ENCODE measurements at regions not wholly inside any gene's neighbourhood (a gene's known extent, or its start where the extent isn't known, plus 50 kb on each side); places are given as distances from the start of the nearest gene placed in this dataset.
A peak's percentile ranks its signal among the peaks of the same experiment; 100 is the strongest.

GRCh38 chr3:153252963-153253362 lies 90.9 kb downstream of the RAP2B start:
- H2AFZ ChIP-seq (ENCODE audit: low read depth), result no peak overlapping the region
- TF ChIP-seq, protein P1, sequence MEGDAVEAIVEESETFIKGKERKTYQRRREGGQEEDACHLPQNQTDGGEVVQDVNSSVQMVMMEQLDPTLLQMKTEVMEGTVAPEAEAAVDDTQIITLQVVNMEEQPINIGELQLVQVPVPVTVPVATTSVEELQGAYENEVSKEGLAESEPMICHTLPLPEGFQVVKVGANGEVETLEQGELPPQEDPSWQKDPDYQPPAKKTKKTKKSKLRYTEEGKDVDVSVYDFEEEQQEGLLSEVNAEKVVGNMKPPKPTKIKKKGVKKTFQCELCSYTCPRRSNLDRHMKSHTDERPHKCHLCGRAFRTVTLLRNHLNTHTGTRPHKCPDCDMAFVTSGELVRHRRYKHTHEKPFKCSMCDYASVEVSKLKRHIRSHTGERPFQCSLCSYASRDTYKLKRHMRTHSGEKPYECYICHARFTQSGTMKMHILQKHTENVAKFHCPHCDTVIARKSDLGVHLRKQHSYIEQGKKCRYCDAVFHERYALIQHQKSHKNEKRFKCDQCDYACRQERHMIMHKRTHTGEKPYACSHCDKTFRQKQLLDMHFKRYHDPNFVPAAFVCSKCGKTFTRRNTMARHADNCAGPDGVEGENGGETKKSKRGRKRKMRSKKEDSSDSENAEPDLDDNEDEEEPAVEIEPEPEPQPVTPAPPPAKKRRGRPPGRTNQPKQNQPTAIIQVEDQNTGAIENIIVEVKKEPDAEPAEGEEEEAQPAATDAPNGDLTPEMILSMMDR (conservative IDR thresholded peaks at IDR 0.05; ENCODE audit: low read depth, low read length), result no peak
- no peaks in the 10 kb centered on the region for H4K20me1 ChIP-seq (ENCODE audit: insufficient read depth)
- H3K4me2 ChIP-seq, result no peak overlapping the region
- H3K79me2 ChIP-seq (ENCODE audit: insufficient read depth, low read depth), result no peaks in the 10 kb centered on the region
- no peaks in the 10 kb centered on the region for H3K36me3 ChIP-seq (ENCODE audit: insufficient read depth)
- no peak overlapping the region for H3K27ac ChIP-seq
- H3K4me3 ChIP-seq (IDR thresholded peaks at IDR 0.05; ENCODE audit: insufficient read depth, low read depth, low read length), result no peak overlapping the region
- no peaks in the 10 kb centered on the region for H3K4me1 ChIP-seq (ENCODE audit: low read depth, poor library complexity, severe bottlenecking)
- H3K9ac ChIP-seq, result no peak overlapping the region
- H3K27me3 ChIP-seq (ENCODE audit: insufficient read depth, low read depth), result no peaks in the 10 kb centered on the region

DNA sequence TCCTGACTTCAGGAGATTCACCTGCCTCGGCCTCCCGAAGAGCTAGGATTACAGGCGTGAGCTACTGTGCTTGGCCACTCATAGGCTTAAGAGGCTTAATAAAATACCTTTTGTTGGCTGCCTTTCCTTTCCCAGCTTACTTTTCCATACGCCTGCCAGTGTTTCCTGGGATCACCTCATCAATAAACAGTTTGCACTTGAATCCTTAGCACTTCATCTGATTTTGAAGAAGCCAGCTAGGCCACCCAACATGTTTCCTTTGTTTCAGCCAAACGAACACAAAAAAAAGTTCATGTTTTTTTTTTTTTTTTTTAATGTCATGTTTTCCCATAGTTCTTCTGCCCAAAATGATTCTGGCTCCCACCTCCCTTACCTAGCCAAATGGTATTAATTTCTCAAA lies 92.3 kb downstream of the RAP2B start:
- no peak overlapping the region for H2AFZ ChIP-seq (ENCODE audit: low read depth)
- H3K27ac ChIP-seq, result no peak overlapping the region
- TF ChIP-seq, protein P1 (conservative IDR thresholded peaks at IDR 0.05; ENCODE audit: low read depth, low read length), result no peak
- no peaks in the 10 kb centered on the region for H4K20me1 ChIP-seq (ENCODE audit: insufficient read depth)
- no peaks in the 10 kb centered on the region for H3K79me2 ChIP-seq (ENCODE audit: insufficient read depth, low read depth)
- no peak overlapping the region for H3K4me3 ChIP-seq (IDR thresholded peaks at IDR 0.05; ENCODE audit: insufficient read depth, low read depth, low read length)
- H3K9ac ChIP-seq, result no peak overlapping the region
- H3K4me2 ChIP-seq, result no peak overlapping the region
- no peaks in the 10 kb centered on the region for H3K27me3 ChIP-seq (ENCODE audit: insufficient read depth, low read depth)
- no peaks in the 10 kb centered on the region for H3K36me3 ChIP-seq (ENCODE audit: insufficient read depth)
- no peaks in the 10 kb centered on the region for H3K4me1 ChIP-seq (ENCODE audit: low read depth, poor library complexity, severe bottlenecking)

DNA sequence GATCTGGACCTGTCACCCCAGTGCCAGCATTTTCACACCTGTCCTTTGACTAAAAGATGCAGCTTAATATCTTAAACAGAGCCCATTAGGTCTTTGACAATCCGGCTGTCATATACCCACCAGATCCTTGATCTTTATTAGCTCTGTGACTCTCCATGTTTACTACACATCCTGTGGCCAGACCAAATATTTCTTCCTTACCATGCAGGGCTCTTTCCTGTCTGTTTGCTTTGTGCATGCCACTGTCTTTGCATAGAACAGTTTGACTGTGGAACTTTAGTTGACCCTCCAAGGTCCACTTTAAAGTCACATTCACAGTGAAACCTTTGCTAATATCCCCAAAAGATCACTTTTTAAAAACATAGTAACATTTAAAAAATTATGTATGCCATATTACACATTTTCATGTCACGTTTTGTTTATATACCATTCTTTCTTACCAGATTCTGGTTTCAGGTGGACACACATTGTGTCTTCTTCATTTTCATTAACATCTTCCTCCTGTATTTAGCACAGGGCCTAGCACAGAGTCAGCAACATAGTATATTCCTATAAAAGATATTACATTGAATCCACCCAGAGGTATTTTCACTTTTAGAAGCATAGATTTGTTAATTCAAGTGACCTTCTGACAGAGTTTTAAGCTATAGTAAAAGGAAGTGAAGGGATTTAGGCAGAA lies 95.8 kb downstream of the RAP2B start:
- H3K4me3 ChIP-seq (IDR thresholded peaks at IDR 0.05; ENCODE audit: insufficient read depth, low read depth, low read length), result no peak overlapping the region
- H4K20me1 ChIP-seq (ENCODE audit: insufficient read depth), result no peaks in the 10 kb centered on the region
- peak overlapping the region; percentile 6; the same call in 1 of the 2 replicates for H2AFZ ChIP-seq (ENCODE audit: low read depth)
- H3K4me2 ChIP-seq, result no peak overlapping the region
- H3K79me2 ChIP-seq (ENCODE audit: insufficient read depth, low read depth), result no peaks in the 10 kb centered on the region
- H3K27ac ChIP-seq, result no peak overlapping the region
- no peaks in the 10 kb centered on the region for H3K27me3 ChIP-seq (ENCODE audit: insufficient read depth, low read depth)
- no peaks in the 10 kb centered on the region for H3K36me3 ChIP-seq (ENCODE audit: insufficient read depth)
- TF ChIP-seq, protein P1 (conservative IDR thresholded peaks at IDR 0.05; ENCODE audit: low read depth, low read length), result no peak
- H3K9ac ChIP-seq, result no peak overlapping the region
- no peaks in the 10 kb centered on the region for H3K4me1 ChIP-seq (ENCODE audit: low read depth, poor library complexity, severe bottlenecking)

GRCh38 chr3:153259956-153260355 lies 97.9 kb downstream of the RAP2B start:
- H2AFZ ChIP-seq (ENCODE audit: low read depth), result no peak overlapping the region
- no peak overlapping the region for H3K4me3 ChIP-seq (IDR thresholded peaks at IDR 0.05; ENCODE audit: insufficient read depth, low read depth, low read length)
- H3K9ac ChIP-seq, result no peak overlapping the region

More at GRCh38 chr3:153259956-153260355, 97.9 kb downstream of the RAP2B start:
- Histone ChIP-seq H3K4me1 (ENCODE audit: low read depth, poor library complexity, severe bottlenecking) (no peaks in the 10 kb centered on the region), H3K27me3 (ENCODE audit: insufficient read depth, low read depth) (no peaks in the 10 kb centered on the region), H4K20me1 (ENCODE audit: insufficient read depth) (no peaks in the 10 kb centered on the region), H3K4me2 (no peak overlapping the region), H3K27ac (no peak overlapping the region), H3K79me2 (ENCODE audit: insufficient read depth, low read depth) (no peaks in the 10 kb centered on the region), H3K36me3 (ENCODE audit: insufficient read depth) (no peaks in the 10 kb centered on the region)
- TF ChIP-seq, protein P1 (conservative IDR thresholded peaks at IDR 0.05; ENCODE audit: low read depth, low read length), result no peak
